ENCODE measurements at regions not wholly inside any gene's neighbourhood (a gene's known extent, or its start where the extent isn't known, plus 50 kb on each side); places are given as distances from the start of the nearest gene placed in this dataset.

DNA sequence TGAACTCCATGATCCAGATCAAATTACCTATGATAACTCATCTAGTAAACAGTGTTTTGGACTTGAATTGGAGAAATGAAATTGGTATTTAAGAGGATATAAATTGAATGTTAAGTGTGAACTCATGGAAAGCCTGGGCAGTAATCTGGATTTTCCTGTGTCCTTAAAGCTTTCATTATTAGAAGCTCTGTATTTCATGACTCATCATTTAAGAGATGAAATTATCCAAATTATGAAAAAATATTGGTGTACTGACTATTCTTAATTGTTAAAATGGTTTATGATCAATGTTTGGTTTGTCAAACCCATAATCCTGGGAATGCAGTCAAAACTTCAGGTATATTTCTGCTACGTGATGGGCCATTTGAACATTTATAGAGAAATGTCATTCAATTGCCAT lies 332.2 kb upstream of the ST6GAL2 start:
- no peak for DNase-seq (ENCODE audit: low spot score)

DNA sequence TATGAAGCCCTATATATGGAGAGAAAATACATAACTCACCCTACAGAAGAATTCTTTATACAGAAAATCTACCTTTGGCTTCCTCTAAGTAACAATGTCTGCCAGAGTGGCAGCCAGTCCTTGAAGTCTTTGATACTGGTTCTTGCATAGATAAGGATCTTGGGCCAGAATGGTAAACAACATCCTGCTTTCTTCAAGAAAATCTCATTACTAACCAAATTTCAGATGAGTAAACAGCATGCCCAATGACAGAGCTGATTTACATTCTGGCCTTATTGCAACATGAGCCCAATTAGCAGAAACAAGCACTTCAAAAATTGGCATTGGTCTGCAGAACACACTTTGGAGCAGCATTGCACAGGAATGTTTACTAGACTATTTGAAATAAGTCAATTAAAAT lies 336.5 kb upstream of the ST6GAL2 start:
- no peak for DNase-seq (ENCODE audit: low spot score)

DNA sequence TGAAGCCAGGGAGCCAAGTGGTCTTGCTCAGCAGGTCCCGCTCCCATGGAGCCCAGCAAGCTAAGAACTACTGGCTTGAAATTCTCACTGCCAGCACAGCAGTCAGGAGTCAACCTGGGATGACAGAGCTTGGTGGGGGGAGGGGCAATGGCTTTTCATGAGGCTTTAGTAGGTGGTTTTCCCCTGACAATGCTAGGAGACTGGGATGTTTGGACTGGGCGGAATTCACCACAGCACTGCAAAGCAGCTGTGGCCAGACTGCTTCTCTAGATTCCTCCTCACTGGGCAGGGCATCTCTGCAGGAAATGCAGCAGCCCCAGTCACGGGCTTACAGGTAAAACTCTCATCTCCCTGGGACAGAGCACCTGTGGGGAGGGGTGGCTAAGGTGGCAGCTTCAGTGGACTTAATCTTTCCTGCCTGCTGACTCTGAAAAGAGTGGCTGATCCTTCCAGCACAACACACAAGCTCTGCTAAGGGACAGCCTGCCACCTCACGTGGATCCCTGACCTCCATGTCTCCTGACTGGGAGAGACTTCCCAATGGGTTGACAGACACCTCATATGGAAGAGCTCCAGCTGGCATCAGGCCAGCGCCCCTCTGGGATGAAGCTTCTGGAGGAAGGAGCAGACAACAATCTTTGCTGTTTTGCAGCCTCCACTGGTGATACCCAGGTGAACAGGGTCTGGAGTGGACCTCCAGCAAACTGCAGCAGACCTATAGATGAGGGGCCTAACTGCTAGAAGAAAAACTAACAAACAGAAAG lies 349.7 kb upstream of the ST6GAL2 start:
- DNase-seq (ENCODE audit: low spot score) = no peak

DNA sequence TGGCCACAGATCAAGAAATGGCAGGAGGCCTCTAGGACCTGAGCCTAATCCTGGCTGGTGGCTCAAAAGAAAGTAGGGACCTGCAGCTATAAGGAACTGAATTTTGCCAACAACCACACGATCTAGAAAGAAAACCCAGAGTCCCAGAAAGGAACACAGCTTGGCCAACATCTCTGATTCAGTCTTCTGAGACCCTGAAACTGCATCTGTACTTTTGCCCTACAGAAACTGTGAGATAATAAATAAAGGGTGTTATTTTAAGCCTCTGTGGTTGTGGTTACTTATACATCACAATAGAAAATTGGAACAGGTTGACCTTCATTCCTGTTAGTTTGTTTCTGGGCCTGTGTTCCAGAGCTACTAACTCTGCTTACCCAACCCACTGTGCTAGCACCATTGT lies 356.8 kb upstream of the ST6GAL2 start:
- DNase-seq (ENCODE audit: low spot score) = no peak

DNA sequence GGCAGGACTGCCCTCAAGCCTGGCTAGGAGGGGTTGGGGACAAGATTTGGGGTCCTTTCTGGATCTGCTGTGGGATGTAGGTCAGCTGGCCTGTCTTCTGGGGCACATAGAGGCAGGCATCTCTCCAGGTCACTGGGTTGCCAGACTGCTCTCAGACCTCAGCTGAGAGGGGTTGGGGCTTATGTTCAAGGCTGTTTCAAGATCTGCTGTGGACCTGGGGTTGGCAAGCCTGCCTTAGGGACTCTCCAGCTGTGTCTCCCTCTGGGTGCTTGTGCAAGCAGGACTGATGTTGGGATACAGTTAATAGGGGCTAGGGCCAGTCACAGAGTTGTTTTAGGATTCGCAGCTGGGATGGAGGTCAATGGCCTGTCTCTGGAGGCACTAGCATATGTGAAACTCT lies 363.0 kb upstream of the ST6GAL2 start:
- DNase-seq (ENCODE audit: low spot score) = no peak

DNA sequence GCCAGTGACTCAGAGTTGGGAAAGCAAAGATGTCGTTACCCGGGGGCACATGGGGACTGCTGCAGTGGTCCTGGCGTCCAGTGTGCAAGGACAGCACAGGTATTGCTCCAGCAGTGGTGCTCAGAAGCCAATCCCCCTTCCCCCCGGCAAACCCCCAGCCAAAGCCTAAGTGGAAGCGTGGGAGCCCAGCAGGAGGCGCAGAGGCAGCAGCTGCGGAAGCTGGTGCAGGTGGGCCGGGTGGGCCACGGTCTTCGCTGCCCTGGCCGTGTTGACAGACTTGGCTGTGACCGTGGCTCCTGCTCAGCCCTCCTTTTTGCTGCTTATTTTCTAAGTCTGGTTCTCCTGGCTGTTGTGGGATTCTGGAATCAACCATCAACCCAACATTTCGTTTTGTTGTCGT lies 369.8 kb upstream of the ST6GAL2 start:
- no peak for DNase-seq (ENCODE audit: low spot score)

DNA sequence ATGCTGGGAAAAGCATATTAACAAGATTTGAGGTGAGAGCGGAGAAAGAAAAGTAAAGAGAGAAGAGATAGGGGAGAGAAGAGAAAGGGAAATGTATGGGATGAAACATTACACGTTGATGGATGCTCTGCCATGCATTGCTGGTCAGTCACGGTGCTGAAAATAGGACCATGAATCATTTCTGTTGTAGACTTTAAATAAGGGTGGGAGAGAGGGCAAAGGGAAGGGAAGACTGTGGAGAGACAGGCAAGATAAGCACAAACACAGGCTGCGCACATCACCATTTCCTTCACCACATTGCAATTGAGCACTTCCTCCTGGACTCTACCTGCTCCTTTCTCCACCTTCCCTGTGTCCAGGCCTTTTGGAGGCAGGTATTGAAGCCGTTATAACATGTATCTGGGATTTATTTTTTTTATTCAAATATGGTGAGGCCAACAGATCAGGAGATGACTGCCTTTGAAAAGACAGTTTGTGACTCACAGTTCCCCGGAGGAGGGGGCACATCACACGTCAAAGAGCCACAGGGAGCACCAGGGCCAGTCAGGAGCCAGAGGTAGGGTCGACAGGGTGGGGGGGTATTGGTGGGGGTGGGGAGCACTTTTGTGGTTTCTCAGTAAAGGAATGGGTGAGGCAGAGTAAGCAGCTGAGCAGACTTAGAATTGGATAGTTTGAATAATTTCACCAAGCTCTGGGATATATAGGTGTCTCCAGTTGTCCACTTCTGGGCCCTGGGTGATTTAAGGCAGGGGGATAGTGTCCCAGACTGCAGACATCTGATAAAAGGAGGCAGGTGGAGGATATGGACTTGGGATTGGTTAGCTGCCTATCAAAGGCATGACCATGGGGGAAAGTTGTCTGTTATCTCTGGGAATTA lies 372.8 kb upstream of the ST6GAL2 start:
- no peak for DNase-seq (ENCODE audit: low spot score)

DNA sequence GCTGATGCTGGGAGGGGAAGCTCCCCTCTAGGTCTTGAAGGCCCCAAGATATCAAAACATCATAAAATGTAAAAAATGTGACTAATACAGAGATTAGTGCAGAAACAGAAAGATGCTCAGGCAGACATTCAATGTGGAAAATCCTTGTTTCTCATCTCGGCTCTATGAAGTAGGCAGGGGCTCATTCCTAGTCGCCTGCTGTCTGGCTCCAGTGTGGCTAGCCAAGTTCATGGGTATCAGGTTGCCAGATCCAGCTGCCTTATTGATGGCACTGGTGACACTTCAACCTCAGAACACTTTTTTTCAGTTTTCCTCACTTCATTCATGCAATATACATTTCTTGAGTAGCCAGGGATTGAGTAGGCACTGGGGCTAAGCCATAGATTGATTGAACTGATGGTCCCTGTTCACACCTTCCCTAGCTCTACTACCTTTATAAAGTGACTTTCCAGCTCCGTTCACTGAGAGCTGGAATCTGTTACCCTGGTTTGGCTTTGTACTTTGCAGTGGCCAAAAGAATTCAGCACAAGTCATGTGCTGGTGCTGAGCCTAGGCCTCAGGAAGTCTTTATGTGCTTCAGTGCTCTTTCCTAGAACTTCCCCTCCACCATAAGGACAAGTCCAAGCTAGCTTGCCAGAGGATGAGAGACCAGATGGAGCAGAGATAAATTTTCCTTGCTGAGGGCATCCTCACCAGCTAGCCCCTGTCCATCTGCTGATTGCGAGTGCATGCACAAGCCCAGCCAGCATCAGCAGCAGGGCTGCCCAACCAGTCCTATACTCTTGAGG lies 373.6 kb upstream of the ST6GAL2 start:
- DNase-seq (ENCODE audit: low spot score) = no peak

DNA sequence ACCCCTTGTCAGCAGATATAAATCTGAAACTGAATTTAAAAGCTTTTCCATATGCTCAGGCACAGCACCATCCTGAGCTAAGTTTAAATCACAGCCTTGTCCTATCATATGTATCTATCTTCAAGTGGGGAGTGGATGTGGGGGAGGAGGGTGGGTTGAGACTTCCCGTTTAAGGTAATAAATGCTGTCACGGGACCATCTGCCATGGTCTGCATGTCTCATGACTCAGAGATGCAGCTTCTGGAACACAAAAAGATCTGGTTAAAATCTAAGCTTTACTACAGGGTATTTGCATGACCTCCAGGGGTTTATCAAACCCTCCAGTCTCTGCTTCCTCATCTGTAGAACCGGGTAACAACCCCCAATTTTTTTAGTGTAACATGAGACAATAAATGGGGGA lies 377.7 kb upstream of the ST6GAL2 start:
- no peak for DNase-seq (ENCODE audit: low spot score)

DNA sequence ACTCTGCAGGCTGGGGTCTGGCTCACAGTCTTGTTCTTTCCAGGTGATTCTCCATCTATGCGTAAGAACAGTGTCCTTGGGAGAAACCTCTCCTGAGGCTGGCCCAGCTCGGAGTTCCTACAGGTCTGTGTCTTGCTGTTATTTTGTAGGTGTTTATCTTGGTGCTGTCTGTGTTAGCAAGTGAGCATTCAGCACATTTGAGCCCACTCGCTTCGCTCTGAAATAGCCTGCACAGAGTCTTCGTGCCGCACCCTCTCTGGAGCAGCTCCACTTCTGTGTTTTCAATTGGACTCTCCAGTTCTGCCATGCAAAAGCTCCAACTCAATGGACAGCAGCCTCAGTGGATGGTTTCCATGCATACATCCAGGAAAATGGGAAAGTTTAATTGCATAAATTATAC lies 378.2 kb upstream of the ST6GAL2 start:
- no peak for DNase-seq (ENCODE audit: low spot score)

DNA sequence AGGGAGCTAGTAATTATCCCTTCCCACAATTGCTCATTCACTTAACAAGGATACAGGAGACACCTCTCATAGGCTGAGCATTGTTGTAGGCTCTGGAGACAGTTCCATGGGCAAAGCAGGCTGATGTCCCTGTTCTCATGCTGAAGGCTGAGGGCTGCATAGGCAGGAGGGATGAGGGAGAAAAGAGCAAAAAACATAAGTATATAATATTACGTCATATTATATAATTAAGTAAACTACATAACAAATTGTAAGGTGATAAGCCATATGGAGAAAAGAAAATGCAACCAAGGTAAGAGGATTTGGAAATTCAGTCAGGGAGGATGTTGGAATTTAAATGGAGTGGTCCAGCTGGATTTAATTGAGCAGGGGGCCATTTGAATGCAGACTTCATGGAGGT lies 380.6 kb upstream of the ST6GAL2 start:
- DNase-seq (ENCODE audit: low spot score) = no peak

DNA sequence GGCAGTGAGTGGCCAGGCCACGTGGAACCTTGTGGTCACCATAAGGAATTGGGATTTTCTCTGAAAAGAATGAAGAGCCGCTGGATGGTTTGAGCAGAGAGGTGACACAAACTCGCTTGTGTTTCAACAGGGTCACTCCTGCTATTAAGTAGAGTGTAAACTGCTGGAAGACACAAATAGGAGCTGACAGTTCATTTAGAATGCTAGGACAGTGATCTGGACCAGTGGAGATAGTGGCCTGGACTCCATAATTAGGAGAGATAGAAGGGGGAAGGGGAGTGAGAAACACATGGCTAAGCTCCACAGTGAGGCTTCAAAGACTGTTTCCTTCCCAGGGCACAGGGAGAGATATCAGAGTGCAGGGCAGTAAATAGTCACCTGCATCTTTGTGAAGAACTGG lies 381.1 kb upstream of the ST6GAL2 start:
- no peak for DNase-seq (ENCODE audit: low spot score)

DNA sequence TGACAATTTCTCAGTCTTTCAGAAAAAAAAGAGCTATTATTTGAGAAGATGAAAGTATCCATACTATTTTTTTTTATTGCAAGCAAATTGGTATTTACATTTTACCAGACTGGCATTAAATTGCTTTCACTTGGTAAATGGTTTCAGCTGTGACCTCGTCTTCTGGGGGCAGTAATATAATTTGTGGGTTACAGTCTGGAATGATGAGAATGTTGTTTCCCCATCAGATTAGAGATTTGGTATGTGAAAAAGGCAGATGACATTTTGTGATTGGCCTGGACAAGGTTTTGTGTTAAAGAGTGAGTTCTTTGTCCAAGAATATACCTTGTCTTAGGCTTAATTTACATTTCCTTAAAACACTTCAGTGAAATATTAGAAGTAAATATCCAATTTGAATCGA lies 390.1 kb upstream of the ST6GAL2 start:
- no peak for DNase-seq (ENCODE audit: low spot score)

DNA sequence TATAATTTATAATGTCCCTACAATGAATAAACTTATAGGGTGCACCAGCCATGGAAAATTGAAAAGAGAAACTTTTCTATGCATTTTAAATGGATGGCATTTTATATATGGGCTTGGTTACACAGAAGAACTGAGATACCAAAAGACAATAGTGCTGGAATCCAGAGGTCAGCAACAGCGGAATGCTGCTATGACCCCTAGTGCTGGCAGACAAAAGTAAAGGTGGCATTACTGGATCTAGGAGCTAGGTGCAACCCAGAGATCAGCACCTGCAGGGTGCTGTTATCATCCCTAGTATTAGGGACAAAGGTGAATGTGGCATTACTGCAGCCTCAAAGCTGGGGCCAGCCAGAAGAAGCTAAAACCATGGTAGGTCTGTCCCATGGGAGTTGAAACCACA lies 392.7 kb upstream of the ST6GAL2 start:
- DNase-seq (ENCODE audit: low spot score) = no peak

DNA sequence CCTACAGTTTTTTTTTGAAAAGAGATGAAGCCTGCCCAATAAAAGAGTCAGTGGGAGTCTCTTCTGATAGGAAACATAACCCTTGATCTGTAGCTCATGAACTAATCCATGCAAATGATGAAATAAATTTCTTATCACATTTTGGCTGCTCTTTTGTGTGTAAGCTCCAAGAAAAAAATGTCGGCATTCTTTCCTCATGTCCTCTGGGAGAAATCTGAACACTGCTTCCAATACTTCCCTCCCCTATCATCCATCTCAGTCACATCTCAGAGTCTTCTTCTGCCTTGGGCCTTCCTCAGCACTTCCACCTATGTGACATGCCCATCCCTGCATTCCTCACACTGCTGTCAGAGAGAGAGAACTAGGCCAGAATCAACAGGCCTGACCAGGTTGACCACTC lies 395.7 kb upstream of the ST6GAL2 start:
- DNase-seq (ENCODE audit: low spot score) = no peak

DNA sequence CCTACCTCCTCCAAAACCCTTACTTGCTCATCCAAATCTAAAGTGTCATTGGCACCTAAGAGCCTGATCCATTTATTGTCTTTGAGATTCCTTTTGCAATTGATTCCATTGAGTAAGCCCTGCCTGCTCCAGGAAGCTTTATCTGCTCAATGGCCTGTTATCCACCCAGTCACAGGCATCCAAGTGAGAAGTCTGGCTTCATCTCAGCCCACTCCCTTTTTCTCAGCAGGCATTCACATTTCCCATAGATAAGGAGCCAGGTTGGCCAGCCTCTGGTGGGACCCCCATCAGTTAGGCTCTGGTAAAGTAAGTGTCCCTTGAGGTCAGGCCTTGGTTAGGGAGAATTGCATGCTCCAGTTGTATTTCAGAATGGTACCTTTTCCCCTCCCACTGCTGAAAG lies 396.2 kb upstream of the ST6GAL2 start:
- no peak for DNase-seq (ENCODE audit: low spot score)

DNA sequence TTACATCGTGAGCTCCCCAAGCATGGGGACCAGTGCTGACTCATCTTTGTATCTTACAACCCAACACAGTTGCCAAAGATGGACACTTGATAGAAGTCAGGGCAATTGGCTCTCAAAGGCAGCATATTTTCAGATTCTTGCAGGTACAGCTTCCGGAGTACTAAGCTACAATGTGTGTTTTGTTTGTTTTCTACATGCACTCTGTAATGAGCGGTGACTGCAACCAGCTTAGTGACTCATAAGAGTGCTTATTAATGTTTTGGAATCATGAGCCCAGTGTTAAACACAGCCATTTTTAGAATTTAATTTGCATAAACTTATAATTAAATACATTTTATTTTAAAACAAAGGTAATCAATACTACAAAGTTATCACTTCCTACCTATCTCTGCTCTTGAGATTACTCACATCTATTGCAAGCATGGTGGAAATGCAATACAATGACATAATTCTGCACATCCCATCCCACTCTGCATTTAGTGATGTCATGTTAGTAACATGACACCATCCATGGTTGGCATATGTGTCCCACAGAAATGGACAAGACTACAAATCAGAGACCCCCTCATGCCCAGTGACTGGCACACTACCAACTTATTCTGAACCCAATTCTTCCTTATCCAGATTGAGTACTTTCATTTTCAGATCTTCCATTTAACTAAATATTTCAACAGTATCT lies 399.8 kb upstream of the ST6GAL2 start:
- DNase-seq (ENCODE audit: low spot score) = no peak

DNA sequence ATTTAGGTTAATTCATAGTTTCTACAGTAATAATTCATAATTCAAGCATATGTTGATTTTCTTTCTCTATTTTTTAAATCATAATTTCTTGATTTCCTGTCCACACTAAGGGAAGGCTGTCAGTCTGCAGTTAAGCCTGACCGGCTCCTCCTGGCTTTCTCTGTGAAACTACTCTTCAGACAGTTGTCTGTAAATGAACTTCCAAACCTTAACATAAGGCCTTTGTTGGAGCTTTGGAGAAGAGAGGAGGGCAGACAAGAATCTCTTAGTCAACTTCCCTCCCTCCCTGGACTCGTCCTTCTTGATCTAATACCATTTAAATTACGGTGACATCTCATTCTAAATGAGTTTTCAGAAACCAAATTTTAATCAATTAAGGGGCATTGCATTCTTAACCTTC lies 404.1 kb upstream of the ST6GAL2 start:
- no peak for DNase-seq (ENCODE audit: low spot score)

DNA sequence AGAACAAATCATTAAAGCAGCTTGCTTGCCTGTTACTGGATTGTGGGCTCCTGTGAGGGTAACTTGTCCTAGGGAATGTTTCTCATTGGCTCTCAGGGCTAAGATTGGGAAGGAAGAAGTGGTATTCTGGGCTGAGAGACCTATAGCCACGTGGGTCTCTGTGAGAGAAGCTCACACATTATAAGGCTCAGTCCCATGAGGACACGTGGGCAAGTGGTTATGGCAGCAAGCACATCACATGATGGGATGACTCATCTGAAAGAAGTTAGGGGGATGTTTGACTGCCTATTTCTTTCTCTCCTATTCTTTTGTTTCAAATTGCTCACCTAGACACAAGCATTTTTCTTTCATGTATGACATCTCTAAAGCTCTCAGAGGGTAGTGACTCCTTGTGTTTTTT lies 418.0 kb upstream of the ST6GAL2 start:
- DNase-seq (ENCODE audit: low spot score) = no peak

DNA sequence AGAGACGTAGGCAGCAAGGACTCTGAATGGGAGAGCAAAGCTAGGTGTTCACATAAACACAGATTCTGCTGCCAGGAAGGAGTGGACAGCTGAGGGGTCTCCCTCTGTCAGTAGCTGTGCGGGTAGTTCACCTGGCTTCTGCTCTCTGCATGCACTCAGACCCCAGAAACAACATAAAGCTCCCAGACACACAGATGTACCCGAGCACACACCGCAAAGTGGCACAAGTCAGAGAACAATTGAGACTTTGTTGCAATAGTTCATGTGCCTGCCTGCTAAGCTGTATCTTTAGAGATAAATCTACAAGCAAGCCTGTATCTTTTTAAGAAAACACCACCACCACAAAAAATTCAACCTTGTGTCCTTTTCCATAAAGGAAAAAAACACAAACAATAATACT lies 420.0 kb upstream of the ST6GAL2 start:
- no peak for DNase-seq (ENCODE audit: low spot score)

DNA sequence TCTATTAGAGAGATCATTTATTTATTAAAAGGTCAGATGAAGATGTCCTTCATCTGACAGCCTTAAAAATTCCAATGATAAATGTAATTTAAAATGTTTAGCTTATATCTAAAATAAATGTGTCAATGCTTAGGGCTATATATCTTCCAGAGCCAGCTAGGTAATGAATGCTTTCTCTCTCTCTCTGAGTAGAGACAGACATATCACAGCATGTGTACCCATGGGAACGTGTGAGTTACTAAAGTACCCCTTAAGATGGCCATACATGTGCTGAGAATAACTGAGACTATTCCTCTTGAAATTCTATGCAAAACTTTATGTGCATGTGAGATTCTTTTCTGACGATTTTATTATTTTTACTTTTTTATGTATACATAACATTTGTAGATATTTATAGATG lies 420.9 kb upstream of the ST6GAL2 start:
- no peak for DNase-seq (ENCODE audit: low spot score)

DNA sequence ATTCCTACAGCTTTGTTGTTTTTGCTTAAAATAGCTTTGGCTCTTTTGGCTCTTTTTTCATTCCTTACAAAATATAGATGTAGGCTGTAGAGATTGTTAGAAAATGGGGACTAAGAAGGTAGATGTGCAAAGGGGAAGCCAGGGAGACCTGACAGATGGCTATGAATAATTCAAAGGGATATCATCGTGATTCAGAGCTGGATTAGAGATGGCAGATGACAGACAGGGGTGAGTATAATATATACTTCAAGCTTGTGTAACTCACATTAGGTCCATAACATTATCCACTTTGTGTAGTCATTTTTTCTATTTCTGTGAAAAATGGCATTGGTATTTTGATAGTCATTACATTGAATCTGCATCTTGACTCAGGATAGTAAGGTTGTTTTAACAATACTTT lies 422.9 kb upstream of the ST6GAL2 start:
- DNase-seq (ENCODE audit: low spot score) = no peak
